ENCODE measurements at regions not wholly inside any gene's neighbourhood (a gene's known extent, or its start where the extent isn't known, plus 50 kb on each side); places are given as distances from the start of the nearest gene placed in this dataset.

- Mint-ChIP-seq H3K4me3 (no peak overlapping the region), H3K27me3 (ENCODE audit: low read depth) (no peaks in the 10 kb centered on the region), H3K4me1 (peaks cover 30% of the 10 kb centered on the region), H3K9me3 (peaks cover 7% of the 10 kb centered on the region; the same call in 1 of the 2 replicates), H3K27ac (no peak overlapping the region), H3K36me3 (peaks cover 11% of the 10 kb centered on the region)
- POLR2A ChIA-PET, result no interaction called here
- ATAC-seq (no peak), DNase-seq (ENCODE audit: low spot score) (no peak)
- TF ChIP-seq, protein P1, sequence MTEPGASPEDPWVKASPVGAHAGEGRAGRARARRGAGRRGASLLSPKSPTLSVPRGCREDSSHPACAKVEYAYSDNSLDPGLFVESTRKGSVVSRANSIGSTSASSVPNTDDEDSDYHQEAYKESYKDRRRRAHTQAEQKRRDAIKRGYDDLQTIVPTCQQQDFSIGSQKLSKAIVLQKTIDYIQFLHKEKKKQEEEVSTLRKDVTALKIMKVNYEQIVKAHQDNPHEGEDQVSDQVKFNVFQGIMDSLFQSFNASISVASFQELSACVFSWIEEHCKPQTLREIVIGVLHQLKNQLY (CRISPR knock-in tag; IDR thresholded peaks at IDR 0.05), result no peak
- no peak for TF ChIP-seq SMAD4 (CRISPR knock-in tag; IDR thresholded peaks at IDR 0.05)
- no peak for TF ChIP-seq ELF4 (CRISPR knock-in tag; IDR thresholded peaks at IDR 0.05; ENCODE audit: low read depth)
- TF ChIP-seq NFYB (CRISPR knock-in tag; conservative IDR thresholded peaks at IDR 0.05; ENCODE audit: low read depth), result no peak
- TF ChIP-seq PRRX2 (CRISPR knock-in tag; IDR thresholded peaks at IDR 0.05), result no peak
- TF ChIP-seq ZNF396 (CRISPR knock-in tag; IDR thresholded peaks at IDR 0.05; ENCODE audit: borderline replicate concordance), result no peak
- no peak for TF ChIP-seq SP1 (CRISPR knock-in tag; conservative IDR thresholded peaks at IDR 0.05)
- TF ChIP-seq MYBL2 (CRISPR knock-in tag; IDR thresholded peaks at IDR 0.05), result no peak
- no peak for TF ChIP-seq ETV6 (CRISPR knock-in tag; IDR thresholded peaks at IDR 0.05)
- TF ChIP-seq ZNF416 (CRISPR knock-in tag; IDR thresholded peaks at IDR 0.05), result no peak
- no peak for TF ChIP-seq RELA (CRISPR knock-in tag; IDR thresholded peaks at IDR 0.05; ENCODE audit: borderline replicate concordance)
- no peak for TF ChIP-seq SMAD3 (CRISPR knock-in tag; IDR thresholded peaks at IDR 0.05; ENCODE audit: borderline replicate concordance)
- no peak for TF ChIP-seq NR2C2 (CRISPR knock-in tag; IDR thresholded peaks at IDR 0.05)
- TF ChIP-seq SOX15 (CRISPR knock-in tag; IDR thresholded peaks at IDR 0.05), result no peak
- TF ChIP-seq, protein P2, sequence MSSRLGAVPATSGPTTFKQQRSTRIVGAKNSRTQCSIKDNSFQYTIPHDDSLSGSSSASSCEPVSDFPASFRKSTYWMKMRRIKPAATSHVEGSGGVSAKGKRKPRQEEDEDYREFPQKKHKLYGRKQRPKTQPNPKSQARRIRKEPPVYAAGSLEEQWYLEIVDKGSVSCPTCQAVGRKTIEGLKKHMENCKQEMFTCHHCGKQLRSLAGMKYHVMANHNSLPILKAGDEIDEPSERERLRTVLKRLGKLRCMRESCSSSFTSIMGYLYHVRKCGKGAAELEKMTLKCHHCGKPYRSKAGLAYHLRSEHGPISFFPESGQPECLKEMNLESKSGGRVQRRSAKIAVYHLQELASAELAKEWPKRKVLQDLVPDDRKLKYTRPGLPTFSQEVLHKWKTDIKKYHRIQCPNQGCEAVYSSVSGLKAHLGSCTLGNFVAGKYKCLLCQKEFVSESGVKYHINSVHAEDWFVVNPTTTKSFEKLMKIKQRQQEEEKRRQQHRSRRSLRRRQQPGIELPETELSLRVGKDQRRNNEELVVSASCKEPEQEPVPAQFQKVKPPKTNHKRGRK (CRISPR knock-in tag; IDR thresholded peaks at IDR 0.05; ENCODE audit: borderline replicate concordance), result no peak
- TF ChIP-seq NFATC4 (CRISPR knock-in tag; IDR thresholded peaks at IDR 0.05), result no peak
- TF ChIP-seq, protein P3, sequence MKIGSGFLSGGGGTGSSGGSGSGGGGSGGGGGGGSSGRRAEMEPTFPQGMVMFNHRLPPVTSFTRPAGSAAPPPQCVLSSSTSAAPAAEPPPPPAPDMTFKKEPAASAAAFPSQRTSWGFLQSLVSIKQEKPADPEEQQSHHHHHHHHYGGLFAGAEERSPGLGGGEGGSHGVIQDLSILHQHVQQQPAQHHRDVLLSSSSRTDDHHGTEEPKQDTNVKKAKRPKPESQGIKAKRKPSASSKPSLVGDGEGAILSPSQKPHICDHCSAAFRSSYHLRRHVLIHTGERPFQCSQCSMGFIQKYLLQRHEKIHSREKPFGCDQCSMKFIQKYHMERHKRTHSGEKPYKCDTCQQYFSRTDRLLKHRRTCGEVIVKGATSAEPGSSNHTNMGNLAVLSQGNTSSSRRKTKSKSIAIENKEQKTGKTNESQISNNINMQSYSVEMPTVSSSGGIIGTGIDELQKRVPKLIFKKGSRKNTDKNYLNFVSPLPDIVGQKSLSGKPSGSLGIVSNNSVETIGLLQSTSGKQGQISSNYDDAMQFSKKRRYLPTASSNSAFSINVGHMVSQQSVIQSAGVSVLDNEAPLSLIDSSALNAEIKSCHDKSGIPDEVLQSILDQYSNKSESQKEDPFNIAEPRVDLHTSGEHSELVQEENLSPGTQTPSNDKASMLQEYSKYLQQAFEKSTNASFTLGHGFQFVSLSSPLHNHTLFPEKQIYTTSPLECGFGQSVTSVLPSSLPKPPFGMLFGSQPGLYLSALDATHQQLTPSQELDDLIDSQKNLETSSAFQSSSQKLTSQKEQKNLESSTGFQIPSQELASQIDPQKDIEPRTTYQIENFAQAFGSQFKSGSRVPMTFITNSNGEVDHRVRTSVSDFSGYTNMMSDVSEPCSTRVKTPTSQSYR (CRISPR knock-in tag; IDR thresholded peaks at IDR 0.05), result no peak
- TF ChIP-seq, protein P4, sequence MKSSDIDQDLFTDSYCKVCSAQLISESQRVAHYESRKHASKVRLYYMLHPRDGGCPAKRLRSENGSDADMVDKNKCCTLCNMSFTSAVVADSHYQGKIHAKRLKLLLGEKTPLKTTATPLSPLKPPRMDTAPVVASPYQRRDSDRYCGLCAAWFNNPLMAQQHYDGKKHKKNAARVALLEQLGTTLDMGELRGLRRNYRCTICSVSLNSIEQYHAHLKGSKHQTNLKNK (CRISPR knock-in tag; IDR thresholded peaks at IDR 0.05), result no peak
- TF ChIP-seq OVOL2 (CRISPR knock-in tag; IDR thresholded peaks at IDR 0.05; ENCODE audit: borderline replicate concordance), result no peak
- CTCF ChIA-PET, result interaction anchor here (1.5 kb wide), 2 partner anchors 11 to 62 kb away, joined by 3 to 4 read pairs; no protein-coding TSS in a partner anchor
These were observed 291.0 kb downstream of the CHRM3 start for GRCh38 chr1:239677362-239677761.

DNA sequence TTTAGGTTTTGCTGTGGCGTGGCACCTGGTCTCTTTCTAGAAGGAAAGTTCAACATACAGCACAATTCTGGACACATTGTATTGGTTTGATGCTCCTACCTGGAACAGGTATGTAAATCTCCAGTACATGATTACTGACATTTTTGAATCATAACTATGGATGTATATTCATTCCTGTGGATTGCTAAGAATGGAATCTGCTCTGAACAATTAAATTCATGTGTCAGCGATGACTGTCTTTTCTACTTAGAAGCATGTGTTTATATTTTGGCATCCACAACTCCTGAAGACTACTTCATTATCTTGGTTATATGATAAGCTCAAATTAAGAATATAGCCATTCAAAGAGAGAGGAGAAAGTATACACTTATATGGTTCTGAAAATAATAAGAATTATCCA is 291.8 kb downstream of the CHRM3 start:
- no peak overlapping the region for H3K4me3 Mint-ChIP-seq
- ATAC-seq (no peak), DNase-seq (ENCODE audit: low spot score) (no peak)
- H3K36me3 Mint-ChIP-seq, result peaks cover 11% of the 10 kb centered on the region
- ChIA-PET CTCF (no interaction called here), POLR2A (no interaction called here)
- H3K27me3 Mint-ChIP-seq (ENCODE audit: low read depth), result no peaks in the 10 kb centered on the region
- H3K27ac Mint-ChIP-seq, result no peak overlapping the region
- H3K9me3 Mint-ChIP-seq, result peaks cover 7% of the 10 kb centered on the region; the same call in 1 of the 2 replicates
- peaks cover 30% of the 10 kb centered on the region for H3K4me1 Mint-ChIP-seq
- TF ChIP-seq, protein P3 (CRISPR knock-in tag; IDR thresholded peaks at IDR 0.05), result no peak
- no peak for TF ChIP-seq ELF4 (CRISPR knock-in tag; IDR thresholded peaks at IDR 0.05; ENCODE audit: low read depth)
- TF ChIP-seq, protein P5, sequence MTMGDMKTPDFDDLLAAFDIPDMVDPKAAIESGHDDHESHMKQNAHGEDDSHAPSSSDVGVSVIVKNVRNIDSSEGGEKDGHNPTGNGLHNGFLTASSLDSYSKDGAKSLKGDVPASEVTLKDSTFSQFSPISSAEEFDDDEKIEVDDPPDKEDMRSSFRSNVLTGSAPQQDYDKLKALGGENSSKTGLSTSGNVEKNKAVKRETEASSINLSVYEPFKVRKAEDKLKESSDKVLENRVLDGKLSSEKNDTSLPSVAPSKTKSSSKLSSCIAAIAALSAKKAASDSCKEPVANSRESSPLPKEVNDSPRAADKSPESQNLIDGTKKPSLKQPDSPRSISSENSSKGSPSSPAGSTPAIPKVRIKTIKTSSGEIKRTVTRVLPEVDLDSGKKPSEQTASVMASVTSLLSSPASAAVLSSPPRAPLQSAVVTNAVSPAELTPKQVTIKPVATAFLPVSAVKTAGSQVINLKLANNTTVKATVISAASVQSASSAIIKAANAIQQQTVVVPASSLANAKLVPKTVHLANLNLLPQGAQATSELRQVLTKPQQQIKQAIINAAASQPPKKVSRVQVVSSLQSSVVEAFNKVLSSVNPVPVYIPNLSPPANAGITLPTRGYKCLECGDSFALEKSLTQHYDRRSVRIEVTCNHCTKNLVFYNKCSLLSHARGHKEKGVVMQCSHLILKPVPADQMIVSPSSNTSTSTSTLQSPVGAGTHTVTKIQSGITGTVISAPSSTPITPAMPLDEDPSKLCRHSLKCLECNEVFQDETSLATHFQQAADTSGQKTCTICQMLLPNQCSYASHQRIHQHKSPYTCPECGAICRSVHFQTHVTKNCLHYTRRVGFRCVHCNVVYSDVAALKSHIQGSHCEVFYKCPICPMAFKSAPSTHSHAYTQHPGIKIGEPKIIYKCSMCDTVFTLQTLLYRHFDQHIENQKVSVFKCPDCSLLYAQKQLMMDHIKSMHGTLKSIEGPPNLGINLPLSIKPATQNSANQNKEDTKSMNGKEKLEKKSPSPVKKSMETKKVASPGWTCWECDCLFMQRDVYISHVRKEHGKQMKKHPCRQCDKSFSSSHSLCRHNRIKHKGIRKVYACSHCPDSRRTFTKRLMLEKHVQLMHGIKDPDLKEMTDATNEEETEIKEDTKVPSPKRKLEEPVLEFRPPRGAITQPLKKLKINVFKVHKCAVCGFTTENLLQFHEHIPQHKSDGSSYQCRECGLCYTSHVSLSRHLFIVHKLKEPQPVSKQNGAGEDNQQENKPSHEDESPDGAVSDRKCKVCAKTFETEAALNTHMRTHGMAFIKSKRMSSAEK (CRISPR knock-in tag; IDR thresholded peaks at IDR 0.05; ENCODE audit: borderline replicate concordance), result no peak
- TF ChIP-seq CREM (CRISPR knock-in tag; IDR thresholded peaks at IDR 0.05), result no peak
- no peak for TF ChIP-seq SMAD3 (CRISPR knock-in tag; IDR thresholded peaks at IDR 0.05; ENCODE audit: borderline replicate concordance)
- TF ChIP-seq NR1H2 (CRISPR knock-in tag; IDR thresholded peaks at IDR 0.05), result no peak
- TF ChIP-seq ZBTB43 (CRISPR knock-in tag; IDR thresholded peaks at IDR 0.05), result no peak

Data from WTC11 (cell line).